ENCODE measurements at regions not wholly inside any gene's neighbourhood (a gene's known extent, or its start where the extent isn't known, plus 50 kb on each side); places are given as distances from the start of the nearest gene placed in this dataset.
A peak's percentile ranks its signal among the peaks of the same experiment; 100 is the strongest.

GRCh38 chr13:26919311-26919710 is 158.7 kb upstream of the GPR12 start:
- H3K36me3 ChIP-seq (ENCODE audit: low read depth), result no peaks in the 10 kb centered on the region
- DNase-seq (ENCODE audit: low spot score) (no peak), ATAC-seq (ENCODE audit: low read depth) (no peak)
- no peaks in the 10 kb centered on the region for H3K27me3 ChIP-seq (ENCODE audit: insufficient read depth, poor library complexity, severe bottlenecking)
- peaks cover 6% of the 10 kb centered on the region for H3K4me1 ChIP-seq (ENCODE audit: insufficient read depth, poor library complexity, severe bottlenecking)
- no peak overlapping the region for H3K27ac ChIP-seq (ENCODE audit: poor library complexity, severe bottlenecking)
- no peaks in the 10 kb centered on the region for H3K9me3 ChIP-seq (ENCODE audit: severe bottlenecking)
- TF ChIP-seq CTCF (IDR thresholded peaks at IDR 0.05; ENCODE audit: poor library complexity, severe bottlenecking), result no peak
- H3K4me3 ChIP-seq (ENCODE audit: severe bottlenecking), result no peak overlapping the region

- Histone ChIP-seq H3K27me3 (ENCODE audit: insufficient read depth, poor library complexity, severe bottlenecking) (peaks cover 4% of the 10 kb centered on the region), H3K4me3 (ENCODE audit: severe bottlenecking) (no peak overlapping the region), H3K36me3 (ENCODE audit: low read depth) (no peaks in the 10 kb centered on the region), H3K27ac (ENCODE audit: poor library complexity, severe bottlenecking) (no peak overlapping the region), H3K4me1 (ENCODE audit: insufficient read depth, poor library complexity, severe bottlenecking) (peaks cover 6% of the 10 kb centered on the region), H3K9me3 (ENCODE audit: severe bottlenecking) (no peaks in the 10 kb centered on the region)
- ATAC-seq (ENCODE audit: low read depth), result peak; percentile 36; the same call in 1 of the 3 replicates
- no peak for DNase-seq (ENCODE audit: low spot score)
- no peak for TF ChIP-seq CTCF (IDR thresholded peaks at IDR 0.05; ENCODE audit: poor library complexity, severe bottlenecking)
These were observed 154.0 kb upstream of the GPR12 start for GRCh38 chr13:26914624-26915023.

GRCh38 chr13:26914148-26914547 is 153.6 kb upstream of the GPR12 start:
- ATAC-seq (ENCODE audit: low read depth) (no peak), DNase-seq (ENCODE audit: low spot score) (no peak)
- TF ChIP-seq CTCF (IDR thresholded peaks at IDR 0.05; ENCODE audit: poor library complexity, severe bottlenecking), result no peak
- Histone ChIP-seq H3K9me3 (ENCODE audit: severe bottlenecking) (no peaks in the 10 kb centered on the region), H3K27me3 (ENCODE audit: insufficient read depth, poor library complexity, severe bottlenecking) (peaks cover 8% of the 10 kb centered on the region), H3K4me1 (ENCODE audit: insufficient read depth, poor library complexity, severe bottlenecking) (peaks cover 6% of the 10 kb centered on the region), H3K27ac (ENCODE audit: poor library complexity, severe bottlenecking) (no peak overlapping the region), H3K36me3 (ENCODE audit: low read depth) (no peaks in the 10 kb centered on the region), H3K4me3 (ENCODE audit: severe bottlenecking) (no peak overlapping the region)

- no peak for DNase-seq (ENCODE audit: low spot score)
- H3K27ac ChIP-seq (ENCODE audit: poor library complexity, severe bottlenecking), result no peak overlapping the region
- no peak overlapping the region for H3K4me3 ChIP-seq (ENCODE audit: severe bottlenecking)
- no peaks in the 10 kb centered on the region for H3K36me3 ChIP-seq (ENCODE audit: low read depth)
- peaks cover 6% of the 10 kb centered on the region for H3K4me1 ChIP-seq (ENCODE audit: insufficient read depth, poor library complexity, severe bottlenecking)
- H3K9me3 ChIP-seq (ENCODE audit: severe bottlenecking), result no peaks in the 10 kb centered on the region
- H3K27me3 ChIP-seq (ENCODE audit: insufficient read depth, poor library complexity, severe bottlenecking), result peaks cover 26% of the 10 kb centered on the region
- ATAC-seq (ENCODE audit: low read depth), result no peak
- TF ChIP-seq CTCF (IDR thresholded peaks at IDR 0.05; ENCODE audit: poor library complexity, severe bottlenecking), result no peak
These were observed 150.3 kb upstream of the GPR12 start for GRCh38 chr13:26910754-26911465.

GRCh38 chr13:26909477-26909876 is 148.9 kb upstream of the GPR12 start:
- DNase-seq (ENCODE audit: low spot score) (no peak), ATAC-seq (ENCODE audit: low read depth) (no peak)
- Histone ChIP-seq H3K27me3 (ENCODE audit: insufficient read depth, poor library complexity, severe bottlenecking) (peaks cover 26% of the 10 kb centered on the region), H3K27ac (ENCODE audit: poor library complexity, severe bottlenecking) (no peak overlapping the region), H3K4me3 (ENCODE audit: severe bottlenecking) (no peak overlapping the region), H3K36me3 (ENCODE audit: low read depth) (no peaks in the 10 kb centered on the region), H3K9me3 (ENCODE audit: severe bottlenecking) (no peaks in the 10 kb centered on the region), H3K4me1 (ENCODE audit: insufficient read depth, poor library complexity, severe bottlenecking) (no peaks in the 10 kb centered on the region)
- no peak for TF ChIP-seq CTCF (IDR thresholded peaks at IDR 0.05; ENCODE audit: poor library complexity, severe bottlenecking)
